HEK293T (cell line): ENCODE measurements at regions not wholly inside any gene's neighbourhood (a gene's known extent, or its start where the extent isn't known, plus 50 kb on each side); places are given as distances from the start of the nearest gene placed in this dataset.
"Not testable (repeated sequence)": the region's sequence is repeated elsewhere in the genome, so short reads cannot be mapped to it uniquely, and the experiment has no call there.

ENCODE experiments used
- CTCF ChIA-PET: fragments of 350-600 bp; formaldehyde crosslinking; extraction: SDS; loops from one replicate; lab custom pipeline; 2021; ENCODE audit warnings: antibody characterized with exemption, inconsistent platforms; lab: Yijun Ruan, JAX
- POLR2A ChIA-PET: fragments of 350-600 bp; formaldehyde crosslinking; extraction: SDS; loops from one replicate; lab custom pipeline; 2020; ENCODE audit warnings: antibody characterized with exemption, inconsistent platforms; lab: Yijun Ruan, JAX
- DNase-seq: peaks from one replicate; pipeline ENCODE4 v3.0.0; 2012; ENCODE audit warnings: mixed read lengths; ENCODE audit errors: extremely low spot score
- ARNT ChIP-seq: fragments of 450-650 bp; IDR thresholded peaks from 2 replicates; pipeline ENCODE4 v1.6.1; 2017; ENCODE audit warnings: mild to moderate bottlenecking
- BHLHE40 ChIP-seq: fragments of 450-650 bp; IDR thresholded peaks from 2 replicates; pipeline ENCODE4 v1.6.1; 2016; ENCODE audit warnings: mild to moderate bottlenecking, moderate library complexity, borderline replicate concordance
- CTBP1 ChIP-seq: fragments of 450-650 bp; IDR thresholded peaks from 2 replicates; pipeline ENCODE4 v1.6.1; 2016; ENCODE audit warnings: borderline replicate concordance
- ELF4 ChIP-seq: fragments of 450-650 bp; IDR thresholded peaks from 2 replicates; pipeline ENCODE4 v1.6.1; 2017; ENCODE audit warnings: antibody characterized with exemption
- FOXA1 ChIP-seq: fragments of 450-650 bp; IDR thresholded peaks from 2 replicates; pipeline ENCODE4 v1.6.1; 2016; ENCODE audit warnings: mild to moderate bottlenecking
- FOXK2 ChIP-seq: fragments of 450-650 bp; IDR thresholded peaks from 2 replicates; pipeline ENCODE4 v1.6.1; 2016; ENCODE audit warnings: mild to moderate bottlenecking
- FOXM1 ChIP-seq: fragments of 450-650 bp; IDR thresholded peaks from 2 replicates; pipeline ENCODE4 v1.6.1; 2017; ENCODE audit warnings: mild to moderate bottlenecking, borderline replicate concordance
- HDGF ChIP-seq: fragments of 450-650 bp; IDR thresholded peaks from 2 replicates; pipeline ENCODE4 v1.6.1; 2017; ENCODE audit warnings: antibody characterized with exemption, borderline replicate concordance
- L3MBTL2 ChIP-seq: fragments of 450-650 bp; conservative IDR thresholded peaks from 2 replicates; pipeline ENCODE4 v1.6.1; 2016; ENCODE audit warnings: mild to moderate bottlenecking
- LEF1 ChIP-seq: fragments of 450-650 bp; IDR thresholded peaks from 2 replicates; pipeline ENCODE4 v1.6.1; 2017; ENCODE audit warnings: mild to moderate bottlenecking, borderline replicate concordance
- NFRKB ChIP-seq: fragments of 450-650 bp; IDR thresholded peaks from 2 replicates; pipeline ENCODE4 v1.6.1; 2016; ENCODE audit warnings: mild to moderate bottlenecking, moderate library complexity
- PKNOX1 ChIP-seq: fragments of 450-650 bp; IDR thresholded peaks from 2 replicates; pipeline ENCODE4 v1.6.1; 2016
- SP1 ChIP-seq: fragments of 450-650 bp; IDR thresholded peaks from 2 replicates; pipeline ENCODE4 v1.6.1; 2017
- SUZ12 ChIP-seq: fragments of 450-650 bp; IDR thresholded peaks from 2 replicates; pipeline ENCODE4 v1.6.1; 2016; ENCODE audit warnings: mild to moderate bottlenecking
- TARDBP ChIP-seq: fragments of 450-650 bp; IDR thresholded peaks from 2 replicates; pipeline ENCODE4 v1.6.1; 2016
- ZNF384 ChIP-seq: fragments of 450-650 bp; IDR thresholded peaks from 2 replicates; pipeline ENCODE4 v1.6.1; 2016

DNA sequence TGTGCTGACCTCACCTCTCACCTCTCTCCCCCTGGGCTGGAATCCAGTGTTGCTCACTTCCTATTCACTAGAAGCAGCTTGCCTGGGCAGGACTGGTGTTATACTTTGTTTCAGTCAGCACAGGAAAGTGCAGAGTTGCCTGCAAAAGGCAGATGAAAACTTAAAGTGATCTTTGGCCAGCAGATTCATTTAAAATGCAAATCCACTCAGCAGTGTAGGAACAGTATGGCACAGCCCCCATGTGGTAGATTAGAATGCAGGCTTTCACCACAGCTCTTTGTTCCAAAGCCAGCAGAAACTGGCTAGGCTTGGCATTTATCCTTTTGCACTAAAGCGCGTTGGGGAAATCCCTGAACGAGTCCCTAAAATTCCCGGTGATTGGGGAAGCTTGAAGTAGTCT is 301.2 kb downstream of the OR4C45 start:
- ChIA-PET CTCF (no interaction called here), POLR2A (no interaction called here)
- no peak for DNase-seq
- no peak for TF ChIP-seq CTBP1
- TF ChIP-seq ZNF384 = no peak
- TF ChIP-seq L3MBTL2 = no peak
- no peak for TF ChIP-seq LEF1
- no peak for TF ChIP-seq NFRKB
- no peak for TF ChIP-seq ARNT
- TF ChIP-seq FOXA1 = no peak
- no peak for TF ChIP-seq FOXM1
- no peak for TF ChIP-seq SUZ12
- TF ChIP-seq PKNOX1 = no peak
- no peak for TF ChIP-seq BHLHE40
- TF ChIP-seq TARDBP = no peak
- TF ChIP-seq HDGF = no peak
- TF ChIP-seq SP1 = no peak
- no peak for TF ChIP-seq ELF4
- no peak for TF ChIP-seq FOXK2

- POLR2A ChIA-PET, DNase-seq, CTCF ChIA-PET: not testable (repeated sequence)
Observed at GRCh38 chr11:50337432-50337831, 304.8 kb downstream of the OR4C45 start.

DNA sequence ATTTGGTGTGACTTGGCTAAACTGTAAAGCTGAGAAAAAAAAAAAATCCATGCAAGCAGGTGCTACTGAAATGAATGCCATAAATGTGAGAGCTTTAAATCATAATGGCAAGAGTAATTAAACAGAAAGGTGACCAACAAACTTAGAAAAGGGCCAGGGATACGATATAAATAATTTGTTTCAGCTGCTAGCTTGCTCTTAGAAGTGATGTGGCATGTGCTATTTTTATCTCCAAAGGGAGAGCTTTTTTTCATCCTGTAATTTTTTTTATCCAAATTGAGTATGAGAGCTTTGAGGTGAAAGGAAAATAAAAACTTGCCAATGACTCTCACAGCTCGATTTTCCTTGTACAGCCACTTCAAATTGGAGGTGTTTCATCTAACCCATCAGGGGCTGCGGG is 315.3 kb downstream of the OR4C45 start:
- DNase-seq, POLR2A ChIA-PET, CTCF ChIA-PET: not testable (repeated sequence)

- TF ChIP-seq HDGF (no peak), SP1 (no peak), ZNF384 (no peak), FOXK2 (no peak), NFRKB (no peak), CTBP1 (no peak), SUZ12 (no peak), FOXA1 (no peak), PKNOX1 (no peak), BHLHE40 (no peak), ELF4 (no peak), L3MBTL2 (no peak), TARDBP (no peak)
- POLR2A ChIA-PET = no interaction called here
- CTCF ChIA-PET = no interaction called here
- no peak for DNase-seq
Observed at GRCh38 chr11:50379484-50379883, 346.8 kb downstream of the OR4C45 start.

GRCh38 chr11:50394017-50394416 is 361.3 kb downstream of the OR4C45 start:
- no peak for DNase-seq
- TF ChIP-seq BHLHE40 (no peak), ZNF384 (no peak), PKNOX1 (no peak), TARDBP (no peak), SUZ12 (no peak), CTBP1 (no peak), HDGF (no peak), FOXM1 (no peak), ARNT (no peak), L3MBTL2 (no peak), ELF4 (no peak), LEF1 (no peak), NFRKB (no peak), SP1 (no peak), FOXK2 (no peak)
- ChIA-PET CTCF (no interaction called here), POLR2A (no interaction called here)

- TF ChIP-seq HDGF (no peak), CTBP1 (no peak), SUZ12 (no peak), FOXK2 (no peak), TARDBP (no peak), L3MBTL2 (no peak)
- ChIA-PET CTCF (no interaction called here), POLR2A (no interaction called here)
Observed at GRCh38 chr11:50412832-50413231, 380.2 kb downstream of the OR4C45 start.

GRCh38 chr11:50423208-50423607 is 390.5 kb downstream of the OR4C45 start:
- TF ChIP-seq PKNOX1 = no peak
- no peak for TF ChIP-seq L3MBTL2
- TF ChIP-seq FOXM1 = no peak
- TF ChIP-seq ARNT = no peak
- no peak for TF ChIP-seq ELF4
- no peak for TF ChIP-seq CTBP1
- TF ChIP-seq NFRKB = no peak
- CTCF ChIA-PET = no interaction called here
- POLR2A ChIA-PET = no interaction called here

More at GRCh38 chr11:50412832-50413231, 380.2 kb downstream of the OR4C45 start:
- DNase-seq = no peak

More at GRCh38 chr11:50423208-50423607, 390.5 kb downstream of the OR4C45 start:
- no peak for DNase-seq
